ENCODE measurements at regions not wholly inside any gene's neighbourhood (a gene's known extent, or its start where the extent isn't known, plus 50 kb on each side); places are given as distances from the start of the nearest gene placed in this dataset.

DNA sequence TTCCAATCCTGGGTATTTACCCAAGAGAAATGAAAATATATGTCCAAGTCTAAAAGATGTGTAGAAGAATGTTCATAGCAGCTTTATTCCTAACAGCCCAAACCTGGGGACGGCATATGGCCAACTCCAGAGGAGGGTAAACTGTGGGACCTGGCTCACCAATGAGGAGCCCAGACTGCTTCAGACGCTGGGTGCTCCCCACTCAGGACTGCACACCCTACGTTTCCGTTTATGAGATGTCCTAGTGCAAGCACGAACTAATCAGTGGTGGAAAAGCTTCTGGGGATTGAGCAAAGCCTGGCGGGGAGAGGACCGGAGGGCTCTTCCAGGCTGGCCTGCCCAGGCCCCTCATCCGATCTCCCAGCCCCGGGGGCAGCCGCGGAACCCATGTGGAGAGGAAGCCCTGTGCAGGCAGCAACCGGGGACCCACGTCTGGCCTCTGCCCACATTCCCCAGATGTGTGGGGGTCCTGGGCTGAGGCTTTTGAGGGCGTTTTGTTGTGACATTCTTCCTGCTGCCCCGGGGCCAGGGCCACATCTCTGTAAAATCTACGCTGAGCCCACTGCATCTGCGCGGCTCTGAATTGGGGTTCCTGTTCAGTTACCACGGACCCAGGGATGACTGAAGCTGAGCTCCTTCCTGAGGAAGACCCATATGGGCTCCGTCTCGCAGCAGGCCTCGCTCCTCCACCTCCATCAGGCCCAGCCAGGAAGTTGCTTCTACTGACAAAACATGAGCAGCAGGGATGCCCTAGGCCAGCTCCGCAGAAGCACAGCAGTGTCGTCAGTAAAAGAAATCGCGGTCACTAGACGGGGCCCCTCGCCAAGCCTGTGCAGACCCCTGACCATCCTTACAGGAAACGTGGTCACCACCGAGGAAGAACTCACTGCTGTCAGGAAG, 188.0 kb downstream of the DLL1 start:
- TF ChIP-seq POLR2AphosphoS5 (IDR thresholded peaks at IDR 0.05; ENCODE audit: low read depth, low read length) (no peak), FOXP2 (optimal IDR thresholded peaks at IDR 0.05; ENCODE audit: borderline replicate concordance, extremely low read depth, extremely low read length, insufficient read depth) (no peak), SIN3A (IDR thresholded peaks at IDR 0.05; ENCODE audit: borderline replicate concordance, insufficient read depth, low read length) (no peak), TAF1 (IDR thresholded peaks at IDR 0.05; ENCODE audit: borderline replicate concordance, insufficient read depth, low read length) (no peak)
- TF ChIP-seq, protein P1, sequence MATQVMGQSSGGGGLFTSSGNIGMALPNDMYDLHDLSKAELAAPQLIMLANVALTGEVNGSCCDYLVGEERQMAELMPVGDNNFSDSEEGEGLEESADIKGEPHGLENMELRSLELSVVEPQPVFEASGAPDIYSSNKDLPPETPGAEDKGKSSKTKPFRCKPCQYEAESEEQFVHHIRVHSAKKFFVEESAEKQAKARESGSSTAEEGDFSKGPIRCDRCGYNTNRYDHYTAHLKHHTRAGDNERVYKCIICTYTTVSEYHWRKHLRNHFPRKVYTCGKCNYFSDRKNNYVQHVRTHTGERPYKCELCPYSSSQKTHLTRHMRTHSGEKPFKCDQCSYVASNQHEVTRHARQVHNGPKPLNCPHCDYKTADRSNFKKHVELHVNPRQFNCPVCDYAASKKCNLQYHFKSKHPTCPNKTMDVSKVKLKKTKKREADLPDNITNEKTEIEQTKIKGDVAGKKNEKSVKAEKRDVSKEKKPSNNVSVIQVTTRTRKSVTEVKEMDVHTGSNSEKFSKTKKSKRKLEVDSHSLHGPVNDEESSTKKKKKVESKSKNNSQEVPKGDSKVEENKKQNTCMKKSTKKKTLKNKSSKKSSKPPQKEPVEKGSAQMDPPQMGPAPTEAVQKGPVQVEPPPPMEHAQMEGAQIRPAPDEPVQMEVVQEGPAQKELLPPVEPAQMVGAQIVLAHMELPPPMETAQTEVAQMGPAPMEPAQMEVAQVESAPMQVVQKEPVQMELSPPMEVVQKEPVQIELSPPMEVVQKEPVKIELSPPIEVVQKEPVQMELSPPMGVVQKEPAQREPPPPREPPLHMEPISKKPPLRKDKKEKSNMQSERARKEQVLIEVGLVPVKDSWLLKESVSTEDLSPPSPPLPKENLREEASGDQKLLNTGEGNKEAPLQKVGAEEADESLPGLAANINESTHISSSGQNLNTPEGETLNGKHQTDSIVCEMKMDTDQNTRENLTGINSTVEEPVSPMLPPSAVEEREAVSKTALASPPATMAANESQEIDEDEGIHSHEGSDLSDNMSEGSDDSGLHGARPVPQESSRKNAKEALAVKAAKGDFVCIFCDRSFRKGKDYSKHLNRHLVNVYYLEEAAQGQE (IDR thresholded peaks at IDR 0.05; ENCODE audit: insufficient read depth in 1 of 2, low read depth in 2 of 2, low read length in 2 of 2): no peak

DNA sequence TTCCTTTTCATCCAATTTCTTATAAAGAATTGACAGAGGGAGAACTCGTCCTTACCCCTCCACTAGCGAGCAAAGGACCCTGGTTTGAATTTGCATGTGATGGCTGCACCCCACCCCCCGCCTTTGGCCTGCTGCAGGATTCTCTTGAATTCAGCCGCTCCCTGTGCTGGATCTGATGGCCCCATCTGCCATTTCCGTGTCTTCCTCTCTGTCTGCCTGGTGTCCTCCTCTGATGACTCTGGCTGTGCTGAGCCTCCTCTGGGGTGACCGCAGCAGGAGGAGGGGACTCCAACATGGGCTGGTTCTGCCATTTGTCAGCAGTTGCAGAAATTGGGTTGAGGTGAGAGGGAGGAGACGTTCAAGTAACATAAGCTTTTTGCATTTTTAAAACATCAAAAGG, 188.8 kb downstream of the DLL1 start:
- TF ChIP-seq POLR2AphosphoS5 (IDR thresholded peaks at IDR 0.05; ENCODE audit: low read depth, low read length) (no peak), SIN3A (IDR thresholded peaks at IDR 0.05; ENCODE audit: borderline replicate concordance, insufficient read depth, low read length) (no peak), FOXP2 (optimal IDR thresholded peaks at IDR 0.05; ENCODE audit: borderline replicate concordance, extremely low read depth, extremely low read length, insufficient read depth) (no peak), TAF1 (IDR thresholded peaks at IDR 0.05; ENCODE audit: borderline replicate concordance, insufficient read depth, low read length) (no peak)

DNA sequence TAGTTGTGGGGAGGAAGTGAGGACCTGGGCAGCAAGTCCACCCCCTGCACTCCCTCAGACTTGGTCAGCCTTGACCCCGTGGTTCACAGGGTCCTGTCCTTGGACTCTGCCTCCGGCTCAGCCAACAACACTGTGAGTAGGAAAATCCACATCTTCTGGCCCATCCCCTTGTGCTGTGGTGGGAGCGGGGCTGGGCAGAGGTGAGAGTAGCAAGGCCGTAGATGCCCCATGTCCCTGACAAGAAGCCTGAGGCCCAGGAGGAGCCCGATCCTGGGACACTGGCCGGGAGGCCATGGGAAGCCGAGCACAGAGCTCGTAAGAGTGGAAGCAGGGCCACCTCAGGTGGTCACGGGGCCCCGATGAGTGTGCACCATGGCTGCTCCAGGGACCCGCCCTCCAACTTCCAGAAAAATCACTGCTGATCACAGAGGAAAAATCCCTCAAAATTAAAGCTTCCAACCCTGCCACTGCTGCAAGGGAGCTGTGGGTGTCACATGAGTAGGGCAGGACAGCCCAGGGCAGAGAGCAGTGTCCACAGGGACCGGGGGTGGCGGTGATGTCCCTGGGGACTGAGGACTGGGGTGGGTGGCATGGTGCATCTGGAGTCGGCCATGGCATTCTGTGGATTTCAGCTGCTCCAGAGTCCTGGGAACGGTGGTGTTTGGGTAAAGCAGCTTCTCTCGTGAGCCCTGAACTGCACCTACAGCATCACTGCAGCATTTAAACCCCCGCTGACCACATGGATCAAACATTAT, 189.4 kb downstream of the DLL1 start:
- TF ChIP-seq POLR2AphosphoS5 (IDR thresholded peaks at IDR 0.05; ENCODE audit: low read depth, low read length) (no peak), FOXP2 (optimal IDR thresholded peaks at IDR 0.05; ENCODE audit: borderline replicate concordance, extremely low read depth, extremely low read length, insufficient read depth) (no peak), SIN3A (IDR thresholded peaks at IDR 0.05; ENCODE audit: borderline replicate concordance, insufficient read depth, low read length) (no peak), TAF1 (IDR thresholded peaks at IDR 0.05; ENCODE audit: borderline replicate concordance, insufficient read depth, low read length) (no peak)
- TF ChIP-seq, protein P1 (IDR thresholded peaks at IDR 0.05; ENCODE audit: insufficient read depth in 1 of 2, low read depth in 2 of 2, low read length in 2 of 2): no peak

DNA sequence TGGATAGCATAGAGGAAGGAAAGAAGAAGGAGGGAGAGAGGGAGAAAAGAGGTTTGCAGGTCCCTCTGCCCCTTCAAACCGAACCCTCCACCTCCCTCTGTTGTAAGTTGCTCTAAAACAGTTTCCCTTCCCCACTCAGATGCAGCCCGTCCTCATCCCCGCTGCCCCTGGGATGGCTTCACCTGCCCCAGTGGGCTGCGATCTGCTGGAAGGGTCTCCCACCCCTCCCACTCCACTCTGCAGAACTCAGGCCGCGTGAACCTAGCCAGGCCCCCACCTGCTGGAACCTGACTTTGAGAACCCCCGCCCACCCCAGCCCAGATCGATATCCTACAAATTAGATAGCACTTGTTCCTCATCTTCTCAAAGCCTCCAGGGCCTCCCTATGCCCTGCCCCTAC, 190.8 kb downstream of the DLL1 start:
- TF ChIP-seq TAF1 (IDR thresholded peaks at IDR 0.05; ENCODE audit: borderline replicate concordance, insufficient read depth, low read length): no peak
- TF ChIP-seq POLR2AphosphoS5 (IDR thresholded peaks at IDR 0.05; ENCODE audit: low read depth, low read length): no peak
- TF ChIP-seq, protein P1 (IDR thresholded peaks at IDR 0.05; ENCODE audit: insufficient read depth in 1 of 2, low read depth in 2 of 2, low read length in 2 of 2): no peak

DNA sequence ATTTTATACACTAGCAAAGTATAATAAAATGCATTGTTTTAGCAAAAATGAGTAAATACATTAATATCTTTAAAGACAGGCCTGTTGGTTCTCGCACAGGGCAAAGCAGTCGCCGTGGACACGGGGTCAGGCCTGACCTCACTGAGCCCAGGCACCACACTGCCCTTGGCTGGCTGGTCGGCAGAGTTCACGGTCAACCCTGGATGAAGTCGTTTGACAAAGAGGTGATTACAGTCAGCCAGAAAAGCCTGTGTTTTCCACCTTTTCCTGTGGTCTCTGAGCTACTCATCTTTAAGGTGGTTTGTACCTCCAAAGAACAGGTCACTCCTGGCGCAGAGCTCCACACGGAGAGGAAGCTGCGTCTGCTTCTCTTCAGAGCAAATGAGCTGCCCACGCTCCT, 191.5 kb downstream of the DLL1 start:
- TF ChIP-seq TAF1 (IDR thresholded peaks at IDR 0.05; ENCODE audit: borderline replicate concordance, insufficient read depth, low read length) (no peak), SIN3A (IDR thresholded peaks at IDR 0.05; ENCODE audit: borderline replicate concordance, insufficient read depth, low read length) (no peak), POLR2AphosphoS5 (IDR thresholded peaks at IDR 0.05; ENCODE audit: low read depth, low read length) (no peak), FOXP2 (optimal IDR thresholded peaks at IDR 0.05; ENCODE audit: borderline replicate concordance, extremely low read depth, extremely low read length, insufficient read depth) (no peak)
- TF ChIP-seq, protein P1 (IDR thresholded peaks at IDR 0.05; ENCODE audit: insufficient read depth in 1 of 2, low read depth in 2 of 2, low read length in 2 of 2): no peak
